HG03442 (cell line): ENCODE measurements at regions not wholly inside any gene's neighbourhood (a gene's known extent, or its start where the extent isn't known, plus 50 kb on each side); places are given as distances from the start of the nearest gene placed in this dataset.
"Not testable (repeated sequence)": the region's sequence is repeated elsewhere in the genome, so short reads cannot be mapped to it uniquely, and the experiment has no call there.

Experiments used
- ATAC-seq: cut with Tn5 transposase; IDR thresholded peaks from one replicate; pipeline ENCODE4 v1.9.1; 2021; ENCODE audit warnings: mild to moderate bottlenecking, moderate library complexity; ENCODE audit not compliant: unreplicated experiment

DNA sequence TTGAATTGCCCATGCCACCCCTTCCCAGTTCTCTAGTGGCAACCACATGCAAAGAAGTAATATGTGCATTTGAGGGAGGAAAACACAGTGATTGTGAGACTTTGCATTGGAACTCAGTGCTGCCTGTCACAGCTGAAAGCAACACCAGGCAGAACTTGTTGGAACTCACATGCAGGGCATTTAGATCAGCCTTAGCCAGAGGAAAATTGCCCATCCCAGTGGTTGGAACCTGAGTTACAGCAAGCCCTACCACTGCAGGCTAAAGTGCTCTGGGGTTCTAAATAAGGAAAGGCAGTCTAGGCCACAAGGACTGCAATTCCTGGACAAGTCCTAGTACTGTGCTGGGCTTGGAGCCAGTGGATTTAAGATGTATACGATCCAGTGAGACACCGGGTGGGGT, 245.3 kb upstream of the UFL1 start:
- no peak for ATAC-seq

DNA sequence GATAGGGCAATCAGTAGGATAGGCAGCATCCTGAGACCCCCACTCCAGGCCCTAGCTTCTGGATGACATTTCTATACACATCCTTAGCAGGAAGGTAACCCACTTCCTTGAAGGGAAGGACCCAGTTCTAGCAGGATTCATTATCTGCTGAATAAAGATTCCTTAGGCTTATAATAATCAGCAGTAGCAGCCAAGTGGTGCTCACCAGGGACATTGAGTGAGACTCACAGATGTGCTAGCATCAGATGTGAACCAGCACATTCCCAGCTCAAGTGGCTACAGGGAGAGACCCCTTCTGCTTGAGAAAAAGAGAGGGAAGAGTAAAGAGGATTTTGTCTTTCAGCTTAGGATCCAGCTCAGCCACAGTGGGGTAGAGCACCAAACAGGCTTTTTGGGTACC, 244.8 kb upstream of the UFL1 start:
- ATAC-seq: no peak

GRCh38 chr6:96279084-96279483, 242.5 kb upstream of the UFL1 start:
- no peak for ATAC-seq

GRCh38 chr6:96286503-96286902, 235.1 kb upstream of the UFL1 start:
- ATAC-seq: no peak

DNA sequence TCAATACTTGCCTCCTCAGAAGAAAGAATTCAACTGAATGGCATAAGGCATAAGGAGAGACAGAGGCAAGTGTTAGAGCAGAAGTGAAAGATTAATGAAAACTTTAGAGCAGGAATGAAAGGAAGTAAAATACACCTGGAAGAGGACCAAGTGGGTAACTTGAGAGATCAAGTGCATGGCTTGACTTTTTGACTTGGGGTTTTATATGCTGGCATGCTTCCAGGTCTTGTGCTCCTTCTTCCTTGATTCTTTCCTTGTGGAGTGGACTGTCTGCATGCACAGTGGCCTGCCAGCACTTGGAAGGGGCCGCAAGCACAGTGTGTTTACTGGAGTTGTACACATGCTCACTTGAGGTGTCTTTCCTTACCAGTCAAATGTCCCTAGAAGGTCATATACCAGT, 222.1 kb upstream of the UFL1 start:
- no peak for ATAC-seq

DNA sequence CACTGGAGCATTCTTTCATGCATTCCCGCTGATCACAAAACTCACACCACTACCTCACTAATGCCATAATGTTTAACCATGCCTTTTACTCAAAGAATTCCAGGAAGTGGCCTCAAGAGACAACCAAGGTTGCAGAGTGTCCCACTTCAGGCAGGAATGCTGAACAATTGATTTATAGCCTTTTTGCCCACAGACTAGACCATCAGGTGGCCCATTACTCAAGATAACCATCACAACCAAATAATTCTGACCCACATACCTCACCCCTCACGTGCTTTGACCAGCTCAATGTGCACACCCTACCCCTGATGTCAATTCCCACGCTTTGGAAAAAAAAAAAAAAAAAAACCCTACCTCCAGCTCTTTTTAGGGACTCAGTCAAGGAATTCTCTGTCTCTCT, 220.6 kb upstream of the UFL1 start:
- ATAC-seq: no peak

DNA sequence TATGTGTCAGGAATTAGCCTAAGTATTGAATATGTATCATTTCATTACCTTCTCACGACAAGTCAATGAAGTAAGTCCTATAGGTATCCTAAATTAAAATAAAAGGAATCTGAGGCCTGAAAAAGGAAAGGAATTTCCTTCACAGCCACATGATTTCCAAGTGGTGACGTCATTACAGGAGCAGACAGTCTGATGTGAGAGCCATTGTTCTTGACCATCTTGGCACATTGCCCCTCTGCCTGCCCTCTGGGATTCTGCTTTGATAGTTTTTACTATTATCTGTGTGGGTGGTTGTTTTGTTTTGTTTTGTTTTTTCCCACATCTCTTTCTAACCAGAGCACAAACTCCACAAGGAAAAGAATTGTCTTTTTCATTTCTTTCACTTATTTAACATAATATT, 219.8 kb upstream of the UFL1 start:
- ATAC-seq: no peak

GRCh38 chr6:96302991-96303390, 218.6 kb upstream of the UFL1 start:
- no peak for ATAC-seq

- ATAC-seq: peak; percentile 98
Measured at GRCh38 chr6:96304997-96305396, 216.6 kb upstream of the UFL1 start.

DNA sequence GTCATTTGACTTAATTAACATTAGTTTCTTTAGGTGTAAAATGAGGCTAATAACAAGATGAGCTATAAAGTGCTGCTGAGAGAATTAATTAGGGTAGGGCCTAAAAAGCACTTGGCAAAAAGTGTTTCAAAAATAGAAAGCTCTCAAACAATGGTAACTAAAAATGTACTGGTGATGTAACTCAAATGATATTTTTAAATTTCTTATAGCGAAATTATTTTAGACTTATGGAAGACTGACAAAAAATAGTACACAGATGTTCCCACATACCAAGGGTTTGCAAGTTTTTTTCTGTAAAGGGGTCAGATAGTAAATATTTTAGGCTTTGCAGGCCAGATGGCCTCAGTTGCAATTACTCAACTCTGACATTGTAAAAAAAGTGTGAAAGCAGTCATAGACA, 190.7 kb upstream of the UFL1 start:
- ATAC-seq: no peak

GRCh38 chr6:96340164-96340563, 181.4 kb upstream of the UFL1 start:
- ATAC-seq: no peak

- ATAC-seq: no peak
Measured at GRCh38 chr6:96345501-96345900, 176.1 kb upstream of the UFL1 start.

- no peak for ATAC-seq
Measured at GRCh38 chr6:96381246-96381645, 140.4 kb upstream of the UFL1 start.

DNA sequence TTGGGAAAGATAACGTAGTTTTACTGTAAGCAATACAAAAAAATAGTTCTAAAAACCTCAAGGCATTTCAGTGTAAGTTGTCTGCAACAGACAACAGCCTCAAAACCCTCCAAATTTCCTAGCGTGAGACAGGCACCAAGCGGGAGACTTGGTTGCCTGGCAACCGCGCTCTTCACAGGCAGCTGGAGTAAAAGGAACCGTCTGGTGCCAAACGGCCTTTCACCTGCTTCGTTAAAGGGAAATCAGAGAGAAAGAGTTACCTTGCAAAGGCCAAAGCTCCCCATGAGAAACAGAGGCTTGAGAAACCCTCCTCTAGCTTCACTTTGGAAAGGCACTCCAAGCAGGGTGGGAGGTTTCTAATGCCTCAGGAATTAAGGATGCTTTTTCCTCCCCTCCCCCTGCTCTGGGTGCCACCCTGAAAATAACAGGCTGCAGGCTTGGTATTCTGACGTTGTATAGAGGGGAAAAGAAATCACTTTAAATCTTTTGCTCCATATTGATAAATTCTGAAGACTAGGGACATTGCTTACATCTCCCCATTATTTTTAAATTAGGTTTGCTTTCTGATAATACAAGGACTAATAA, 129.7 kb upstream of the UFL1 start:
- peak; percentile 53 for ATAC-seq

DNA sequence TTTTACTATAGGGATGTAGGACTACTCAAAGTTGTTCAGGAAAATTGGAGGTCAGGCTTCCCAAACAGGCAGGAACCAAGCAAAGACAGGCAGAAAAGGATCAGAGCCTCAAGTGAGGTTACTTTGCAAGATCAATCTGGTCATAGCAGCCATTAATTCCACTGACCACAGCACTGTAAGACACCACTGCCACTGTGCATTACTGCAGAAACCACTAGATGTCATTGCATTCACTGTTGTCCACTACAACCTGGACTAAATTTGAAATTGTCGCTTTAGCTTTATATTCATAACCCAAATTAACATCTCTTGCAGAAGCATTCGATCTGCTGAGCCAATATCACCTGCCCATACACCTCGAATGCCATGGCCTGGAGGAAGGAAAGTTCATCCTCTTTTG, 126.9 kb upstream of the UFL1 start:
- peak; percentile 55 for ATAC-seq

- no peak for ATAC-seq
Measured at GRCh38 chr6:96410467-96410866, 111.1 kb upstream of the UFL1 start.

DNA sequence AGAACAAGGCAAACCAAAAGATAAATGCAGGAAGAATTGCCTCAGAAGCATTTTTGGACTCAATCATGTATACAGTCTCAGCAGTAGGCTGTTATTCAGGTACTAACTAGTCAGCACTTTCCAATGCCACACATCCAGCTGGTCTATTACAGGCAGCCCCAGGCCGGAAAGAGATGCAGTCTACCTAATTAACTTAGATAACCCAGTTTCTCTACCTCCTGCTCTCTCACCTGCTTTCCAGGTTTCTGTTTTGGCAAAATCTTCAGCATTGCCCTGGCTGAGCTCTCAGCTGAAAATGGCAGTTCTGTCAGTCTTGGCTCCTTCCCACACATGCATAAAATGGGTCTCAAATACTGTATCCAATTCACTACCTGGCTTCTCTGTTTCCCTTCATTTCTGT, 101.3 kb upstream of the UFL1 start:
- ATAC-seq: no peak

GRCh38 chr6:96433950-96434349, 87.7 kb upstream of the UFL1 start:
- no peak for ATAC-seq

DNA sequence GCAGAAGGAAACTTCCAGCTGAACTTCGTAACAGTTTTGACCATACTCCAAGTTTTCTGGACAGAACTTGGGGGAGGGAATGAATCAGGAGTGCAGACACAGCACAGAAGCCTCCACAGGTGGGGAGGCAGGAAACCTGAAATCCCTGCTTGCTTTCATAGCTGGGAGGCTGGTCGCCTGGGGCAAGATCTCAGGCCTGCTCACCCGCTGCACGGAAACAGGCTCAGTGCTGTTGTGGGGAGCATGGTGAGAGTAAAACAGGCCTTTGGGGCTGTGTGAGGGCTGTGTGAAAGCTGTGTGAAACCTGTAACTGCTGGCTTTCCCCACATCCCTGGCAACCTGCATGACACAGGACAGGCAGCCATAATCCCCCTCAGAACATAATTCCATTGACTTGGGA, 85.2 kb upstream of the UFL1 start:
- no peak for ATAC-seq

GRCh38 chr6:96437228-96437627, 84.4 kb upstream of the UFL1 start:
- not testable (repeated sequence) for ATAC-seq

GRCh38 chr6:96450082-96450769, 71.4 kb upstream of the UFL1 start:
- no peak for ATAC-seq

DNA sequence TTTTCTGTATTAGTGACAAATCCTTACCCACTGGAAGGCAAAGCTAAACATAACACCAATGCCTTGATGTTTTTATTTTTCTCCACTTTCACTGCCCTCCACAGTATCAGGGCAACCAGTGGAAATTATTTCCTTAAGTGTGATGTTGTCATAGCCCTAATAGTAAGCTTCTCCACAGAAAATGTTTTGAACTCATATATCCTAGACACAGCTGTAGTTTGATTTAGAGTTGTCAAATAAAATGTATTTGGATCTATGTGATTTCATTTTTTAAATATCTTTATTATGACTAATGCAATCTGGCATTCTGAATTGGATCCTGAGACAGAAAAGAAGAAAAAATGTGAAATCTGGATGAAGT, 70.9 kb upstream of the UFL1 start:
- ATAC-seq: no peak

- ATAC-seq: no peak
Measured at GRCh38 chr6:96458771-96459170, 62.8 kb upstream of the UFL1 start.
